ENCODE measurements at regions not wholly inside any gene's neighbourhood (a gene's known extent, or its start where the extent isn't known, plus 50 kb on each side); places are given as distances from the start of the nearest gene placed in this dataset.

DNA sequence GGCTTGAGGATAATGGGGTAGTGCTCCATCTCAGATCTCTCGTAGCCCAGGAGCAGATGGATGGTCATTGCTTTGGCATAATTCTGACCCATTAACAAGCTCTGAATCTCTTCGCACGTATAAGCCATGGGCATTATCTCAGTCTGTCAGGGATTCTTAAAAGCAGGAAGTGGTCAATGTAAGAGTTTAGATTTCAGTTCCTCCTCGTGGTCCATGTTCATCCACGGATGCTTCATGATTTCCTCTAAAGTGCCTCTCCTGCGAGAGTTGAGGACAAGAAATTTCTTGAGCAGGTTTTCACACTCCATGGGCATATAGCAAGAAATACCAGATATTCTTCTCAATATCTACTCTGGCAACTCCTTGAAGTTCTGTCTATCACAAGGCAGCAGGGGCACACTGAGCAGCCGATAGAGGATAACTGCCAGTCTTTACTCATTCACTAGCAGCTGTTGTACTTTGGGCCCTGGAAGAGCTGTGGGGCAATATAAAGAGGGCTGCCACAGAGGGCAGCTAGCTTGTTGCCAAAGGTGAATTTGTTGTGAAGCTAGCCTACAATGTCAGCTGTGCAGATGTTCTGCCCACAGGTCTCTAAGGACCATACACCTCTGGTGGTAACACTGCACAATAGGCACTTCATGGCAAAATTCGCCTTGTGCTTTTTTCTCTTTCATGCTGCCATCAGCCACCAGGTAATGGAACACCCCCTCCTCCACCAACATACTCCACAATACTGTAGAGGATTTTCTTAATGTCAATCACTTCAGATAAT, 52.0 kb upstream of the WDR17 start:
- TF ChIP-seq CTCF (IDR thresholded peaks at IDR 0.05), result no peak

- no peak for TF ChIP-seq CTCF (IDR thresholded peaks at IDR 0.05)
Measured at GRCh38 chr4:176014583-176015108, 51.0 kb upstream of the WDR17 start.

Data from LNCAP (cell line).